HEK293T (cell line): ENCODE measurements at regions not wholly inside any gene's neighbourhood (a gene's known extent, or its start where the extent isn't known, plus 50 kb on each side); places are given as distances from the start of the nearest gene placed in this dataset.

Source experiments
- CTCF ChIA-PET: fragments of 350-600 bp; formaldehyde crosslinking; extraction: SDS; loops from one replicate; lab custom pipeline; 2021; ENCODE audit warnings: antibody characterized with exemption, inconsistent platforms; lab: Yijun Ruan, JAX
- POLR2A ChIA-PET: fragments of 350-600 bp; formaldehyde crosslinking; extraction: SDS; loops from one replicate; lab custom pipeline; 2020; ENCODE audit warnings: antibody characterized with exemption, inconsistent platforms; lab: Yijun Ruan, JAX
- DNase-seq: peaks from one replicate; pipeline ENCODE4 v3.0.0; 2012; ENCODE audit warnings: mixed read lengths; ENCODE audit errors: extremely low spot score
- ARNT ChIP-seq: fragments of 450-650 bp; IDR thresholded peaks from 2 replicates; pipeline ENCODE4 v1.6.1; 2017; ENCODE audit warnings: mild to moderate bottlenecking
- BHLHE40 ChIP-seq: fragments of 450-650 bp; IDR thresholded peaks from 2 replicates; pipeline ENCODE4 v1.6.1; 2016; ENCODE audit warnings: mild to moderate bottlenecking, moderate library complexity, borderline replicate concordance
- CTBP1 ChIP-seq: fragments of 450-650 bp; IDR thresholded peaks from 2 replicates; pipeline ENCODE4 v1.6.1; 2016; ENCODE audit warnings: borderline replicate concordance
- ELF4 ChIP-seq: fragments of 450-650 bp; IDR thresholded peaks from 2 replicates; pipeline ENCODE4 v1.6.1; 2017; ENCODE audit warnings: antibody characterized with exemption
- FOXA1 ChIP-seq: fragments of 450-650 bp; IDR thresholded peaks from 2 replicates; pipeline ENCODE4 v1.6.1; 2016; ENCODE audit warnings: mild to moderate bottlenecking
- FOXK2 ChIP-seq: fragments of 450-650 bp; IDR thresholded peaks from 2 replicates; pipeline ENCODE4 v1.6.1; 2016; ENCODE audit warnings: mild to moderate bottlenecking
- FOXM1 ChIP-seq: fragments of 450-650 bp; IDR thresholded peaks from 2 replicates; pipeline ENCODE4 v1.6.1; 2017; ENCODE audit warnings: mild to moderate bottlenecking, borderline replicate concordance
- HDGF ChIP-seq: fragments of 450-650 bp; IDR thresholded peaks from 2 replicates; pipeline ENCODE4 v1.6.1; 2017; ENCODE audit warnings: antibody characterized with exemption, borderline replicate concordance
- L3MBTL2 ChIP-seq: fragments of 450-650 bp; conservative IDR thresholded peaks from 2 replicates; pipeline ENCODE4 v1.6.1; 2016; ENCODE audit warnings: mild to moderate bottlenecking
- LEF1 ChIP-seq: fragments of 450-650 bp; IDR thresholded peaks from 2 replicates; pipeline ENCODE4 v1.6.1; 2017; ENCODE audit warnings: mild to moderate bottlenecking, borderline replicate concordance
- NFRKB ChIP-seq: fragments of 450-650 bp; IDR thresholded peaks from 2 replicates; pipeline ENCODE4 v1.6.1; 2016; ENCODE audit warnings: mild to moderate bottlenecking, moderate library complexity
- SP1 ChIP-seq: fragments of 450-650 bp; IDR thresholded peaks from 2 replicates; pipeline ENCODE4 v1.6.1; 2017
- SUZ12 ChIP-seq: fragments of 450-650 bp; IDR thresholded peaks from 2 replicates; pipeline ENCODE4 v1.6.1; 2016; ENCODE audit warnings: mild to moderate bottlenecking
- TARDBP ChIP-seq: fragments of 450-650 bp; IDR thresholded peaks from 2 replicates; pipeline ENCODE4 v1.6.1; 2016
- ZNF384 ChIP-seq: fragments of 450-650 bp; IDR thresholded peaks from 2 replicates; pipeline ENCODE4 v1.6.1; 2016
- TF ChIP-seq, protein P1 (sequence below): fragments of 450-650 bp; IDR thresholded peaks from 2 replicates; pipeline ENCODE4 v1.6.1; 2016

- CTCF ChIA-PET = no interaction called here
- TF ChIP-seq SP1 = no peak
- TF ChIP-seq FOXA1 = no peak
- TF ChIP-seq FOXK2 = no peak
- no peak for TF ChIP-seq BHLHE40
- TF ChIP-seq FOXM1 = no peak
- TF ChIP-seq, protein P1, sequence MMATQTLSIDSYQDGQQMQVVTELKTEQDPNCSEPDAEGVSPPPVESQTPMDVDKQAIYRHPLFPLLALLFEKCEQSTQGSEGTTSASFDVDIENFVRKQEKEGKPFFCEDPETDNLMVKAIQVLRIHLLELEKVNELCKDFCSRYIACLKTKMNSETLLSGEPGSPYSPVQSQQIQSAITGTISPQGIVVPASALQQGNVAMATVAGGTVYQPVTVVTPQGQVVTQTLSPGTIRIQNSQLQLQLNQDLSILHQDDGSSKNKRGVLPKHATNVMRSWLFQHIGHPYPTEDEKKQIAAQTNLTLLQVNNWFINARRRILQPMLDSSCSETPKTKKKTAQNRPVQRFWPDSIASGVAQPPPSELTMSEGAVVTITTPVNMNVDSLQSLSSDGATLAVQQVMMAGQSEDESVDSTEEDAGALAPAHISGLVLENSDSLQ = no peak
- no peak for TF ChIP-seq ZNF384
- no peak for TF ChIP-seq LEF1
- no peak for TF ChIP-seq ARNT
- no peak for TF ChIP-seq CTBP1
- no peak for TF ChIP-seq TARDBP
- POLR2A ChIA-PET = no interaction called here
- no peak for DNase-seq
Measured at GRCh38 chr6:112839525-112839961, 492.4 kb downstream of the RFPL4B start.

GRCh38 chr6:112841553-112842329 is 494.6 kb downstream of the RFPL4B start:
- ChIA-PET CTCF (interaction anchor here (0.7 kb wide), 1 partner anchor 53 kb away, joined by 3 read pairs; no protein-coding TSS in a partner anchor), POLR2A (no interaction called here)
- TF ChIP-seq FOXA1 = no peak
- no peak for TF ChIP-seq ELF4
- TF ChIP-seq LEF1 = no peak
- TF ChIP-seq L3MBTL2 = no peak
- no peak for TF ChIP-seq SP1
- no peak for TF ChIP-seq TARDBP
- no peak for TF ChIP-seq SUZ12
- DNase-seq = no peak

DNA sequence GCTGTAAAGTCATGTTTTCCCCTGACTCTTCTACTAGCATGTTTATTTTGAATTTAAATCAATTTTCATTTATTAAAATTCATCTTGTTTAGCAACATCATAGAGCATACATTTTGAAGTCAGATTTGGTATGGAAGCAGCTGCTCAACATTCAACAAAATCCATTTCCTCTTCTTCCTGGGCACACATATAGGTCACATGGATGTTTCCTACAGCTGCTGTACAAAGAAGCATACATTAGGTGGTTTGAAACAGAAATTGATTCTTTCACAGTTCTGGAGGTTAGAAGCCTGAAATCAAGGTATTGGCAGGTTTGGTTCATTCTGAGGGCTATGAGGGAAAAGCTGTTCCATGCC is 495.2 kb downstream of the RFPL4B start:
- CTCF ChIA-PET = no interaction called here

GRCh38 chr6:112846681-112847080 is 499.6 kb downstream of the RFPL4B start:
- no peak for DNase-seq
- POLR2A ChIA-PET = no interaction called here
- CTCF ChIA-PET = no interaction called here
- no peak for TF ChIP-seq CTBP1

More for the DNA sequence above, 495.2 kb downstream of the RFPL4B start:
- no peak for DNase-seq
- TF ChIP-seq, protein P1 = no peak
- no peak for TF ChIP-seq CTBP1
- TF ChIP-seq TARDBP = no peak
- no peak for TF ChIP-seq LEF1
- no peak for TF ChIP-seq FOXK2
- no peak for TF ChIP-seq FOXM1
- no peak for TF ChIP-seq HDGF
- no peak for TF ChIP-seq SUZ12
- POLR2A ChIA-PET = no interaction called here

GRCh38 chr6:112851146-112851545 is 504.0 kb downstream of the RFPL4B start:
- ChIA-PET POLR2A (no interaction called here), CTCF (no interaction called here)
- TF ChIP-seq, protein P1 = no peak
- no peak for TF ChIP-seq CTBP1
- TF ChIP-seq SUZ12 = no peak
- no peak for TF ChIP-seq SP1
- no peak for TF ChIP-seq L3MBTL2
- TF ChIP-seq LEF1 = no peak
- no peak for TF ChIP-seq BHLHE40
- no peak for DNase-seq

- TF ChIP-seq ZNF384 (no peak), SP1 (no peak), NFRKB (no peak), TARDBP (no peak), FOXK2 (no peak), HDGF (no peak), LEF1 (no peak), CTBP1 (no peak), ELF4 (no peak), SUZ12 (no peak), L3MBTL2 (no peak), FOXM1 (no peak), BHLHE40 (no peak), ARNT (no peak), FOXA1 (no peak)
- TF ChIP-seq, protein P1 = no peak
- CTCF ChIA-PET = no interaction called here
- POLR2A ChIA-PET = no interaction called here
- DNase-seq = no peak
Measured at GRCh38 chr6:112853162-112853561, 506.0 kb downstream of the RFPL4B start.
